HG02870 (cell line): ENCODE measurements at regions not wholly inside any gene's neighbourhood (a gene's known extent, or its start where the extent isn't known, plus 50 kb on each side); places are given as distances from the start of the nearest gene placed in this dataset.

ENCODE experiments used
- ATAC-seq: cut with Tn5 transposase; IDR thresholded peaks from one replicate; pipeline ENCODE4 v1.9.1; 2021; ENCODE audit warnings: mild to moderate bottlenecking, moderate library complexity; ENCODE audit not compliant: unreplicated experiment

- no peak for ATAC-seq
Measured at GRCh38 chr16:24414534-24414933, 124.8 kb upstream of the RBBP6 start.

- no peak for ATAC-seq
Measured at GRCh38 chr16:24418733-24419132, 120.6 kb upstream of the RBBP6 start.

GRCh38 chr16:24423312-24423711 lies 116.1 kb upstream of the RBBP6 start:
- ATAC-seq: no peak

- ATAC-seq: no peak
Measured at GRCh38 chr16:24424364-24424763, 115.0 kb upstream of the RBBP6 start.

GRCh38 chr16:24427840-24428239 lies 111.5 kb upstream of the RBBP6 start:
- ATAC-seq: no peak

GRCh38 chr16:24428756-24429155 lies 110.6 kb upstream of the RBBP6 start:
- no peak for ATAC-seq

GRCh38 chr16:24430954-24431760 lies 108.2 kb upstream of the RBBP6 start:
- ATAC-seq: peak; percentile 66

- no peak for ATAC-seq
Measured at GRCh38 chr16:24433706-24434105, 105.7 kb upstream of the RBBP6 start.

- no peak for ATAC-seq
Measured at GRCh38 chr16:24440306-24440705, 99.1 kb upstream of the RBBP6 start.

GRCh38 chr16:24442631-24443030 lies 96.7 kb upstream of the RBBP6 start:
- ATAC-seq: no peak

GRCh38 chr16:24445216-24445615 lies 94.2 kb upstream of the RBBP6 start:
- no peak for ATAC-seq

- no peak for ATAC-seq
Measured at GRCh38 chr16:24446189-24446588, 93.2 kb upstream of the RBBP6 start.

GRCh38 chr16:24452724-24453123 lies 86.6 kb upstream of the RBBP6 start:
- ATAC-seq: no peak

GRCh38 chr16:24463196-24463945 lies 76.0 kb upstream of the RBBP6 start:
- no peak for ATAC-seq

- no peak for ATAC-seq
Measured at GRCh38 chr16:24471561-24472350, 67.6 kb upstream of the RBBP6 start.

GRCh38 chr16:24477492-24477891 lies 61.9 kb upstream of the RBBP6 start:
- ATAC-seq: no peak

- no peak for ATAC-seq
Measured at GRCh38 chr16:24478401-24478800, 61.0 kb upstream of the RBBP6 start.

- ATAC-seq: no peak
Measured at GRCh38 chr16:24482681-24483202, 56.6 kb upstream of the RBBP6 start.

- ATAC-seq: no peak
Measured at GRCh38 chr16:24488045-24488444, 51.3 kb upstream of the RBBP6 start.
